ENCODE measurements at regions not wholly inside any gene's neighbourhood (a gene's known extent, or its start where the extent isn't known, plus 50 kb on each side); places are given as distances from the start of the nearest gene placed in this dataset.

DNA sequence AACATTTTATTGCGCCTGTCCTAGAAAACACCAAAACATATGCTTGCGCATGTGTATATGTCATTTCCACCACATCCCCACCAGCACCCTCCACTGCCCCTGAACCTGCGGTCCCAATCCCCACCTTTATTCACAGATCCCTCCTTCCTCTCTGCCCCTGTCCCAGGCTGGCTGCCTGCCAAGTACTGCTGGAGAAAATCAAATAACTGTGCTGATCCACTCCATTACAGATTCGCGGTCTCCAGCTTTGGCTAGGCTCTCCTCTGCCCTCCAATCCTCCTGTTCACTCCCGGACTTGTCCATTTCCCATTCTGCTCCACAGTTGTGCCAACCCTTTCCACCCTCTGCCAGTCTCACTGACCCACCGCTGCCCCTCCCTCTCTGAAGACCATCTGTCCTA lies 59.3 kb upstream of the GJB5 start:
- H3K27ac ChIP-seq (ENCODE audit: low read length) = no peak overlapping the region
- no peaks in the 10 kb centered on the region for H3K79me2 ChIP-seq (ENCODE audit: low read length)
- H3K4me3 ChIP-seq (ENCODE audit: low read length) = no peak overlapping the region
- no peak overlapping the region for H3K9ac ChIP-seq (ENCODE audit: low read length)
- H3K27me3 ChIP-seq (ENCODE audit: low read depth, low read length) = 0 out of 2 replicates have a peak, but pooled peaks cover 6% of the 10 kb centered on the region
- H3K9me3 ChIP-seq (ENCODE audit: insufficient read depth, low read length) = no peaks in the 10 kb centered on the region
- H2AFZ ChIP-seq (ENCODE audit: low read depth, low read length) = no peak overlapping the region
- TF ChIP-seq EZH2phosphoT487 (IDR thresholded peaks at IDR 0.05; ENCODE audit: low read depth) (no peak), CTCF (IDR thresholded peaks at IDR 0.05; ENCODE audit: low read depth, low read length) (no peak)
- no peaks in the 10 kb centered on the region for H3K4me1 ChIP-seq (ENCODE audit: low read length)
- no peaks in the 10 kb centered on the region for H3K36me3 ChIP-seq (replicated peaks; ENCODE audit: low read depth, low read length)
- no peak overlapping the region for H3K4me2 ChIP-seq (ENCODE audit: low read length)
- no peaks in the 10 kb centered on the region for H4K20me1 ChIP-seq (ENCODE audit: insufficient read depth, low read length)

- Histone ChIP-seq H3K4me3 (ENCODE audit: low read length) (no peak overlapping the region), H3K4me1 (ENCODE audit: low read length) (no peaks in the 10 kb centered on the region), H3K79me2 (ENCODE audit: low read length) (no peaks in the 10 kb centered on the region), H3K36me3 (replicated peaks; ENCODE audit: low read depth, low read length) (no peaks in the 10 kb centered on the region), H3K27me3 (ENCODE audit: low read depth, low read length) (0 out of 2 replicates have a peak, but pooled peaks cover 4% of the 10 kb centered on the region), H2AFZ (ENCODE audit: low read depth, low read length) (no peak overlapping the region), H3K27ac (ENCODE audit: low read length) (no peak overlapping the region), H3K4me2 (ENCODE audit: low read length) (no peak overlapping the region), H3K9ac (ENCODE audit: low read length) (no peak overlapping the region), H4K20me1 (ENCODE audit: insufficient read depth, low read length) (no peaks in the 10 kb centered on the region), H3K9me3 (ENCODE audit: insufficient read depth, low read length) (no peaks in the 10 kb centered on the region)
- no peak for TF ChIP-seq CTCF (IDR thresholded peaks at IDR 0.05; ENCODE audit: low read depth, low read length)
- TF ChIP-seq EZH2phosphoT487 (IDR thresholded peaks at IDR 0.05; ENCODE audit: low read depth) = no peak
Measured at GRCh38 chr1:34696230-34696629, 58.6 kb upstream of the GJB5 start.

DNA sequence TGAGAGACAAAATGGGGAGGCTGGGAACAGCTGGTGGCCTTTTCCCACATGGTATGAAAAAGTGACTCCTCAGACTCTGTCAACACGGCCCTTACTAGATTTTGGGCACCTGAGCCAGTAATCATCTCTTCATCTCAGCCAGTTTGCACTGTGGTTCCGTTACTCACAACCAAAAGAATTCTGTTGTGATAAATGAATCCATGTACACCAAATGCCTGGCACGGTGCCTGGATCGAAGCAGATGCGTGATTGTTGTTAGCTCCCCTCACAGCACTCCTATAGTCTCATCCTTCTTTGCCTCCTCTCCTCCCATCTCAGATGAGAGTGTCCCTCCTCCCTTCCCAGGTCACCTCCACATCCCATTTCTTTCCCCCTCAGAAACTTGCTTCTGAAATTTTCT lies 57.9 kb upstream of the GJB5 start:
- no peaks in the 10 kb centered on the region for H4K20me1 ChIP-seq (ENCODE audit: insufficient read depth, low read length)
- no peak overlapping the region for H3K27ac ChIP-seq (ENCODE audit: low read length)
- TF ChIP-seq CTCF (IDR thresholded peaks at IDR 0.05; ENCODE audit: low read depth, low read length) (no peak), EZH2phosphoT487 (IDR thresholded peaks at IDR 0.05; ENCODE audit: low read depth) (no peak)
- no peak overlapping the region for H3K9ac ChIP-seq (ENCODE audit: low read length)
- no peak overlapping the region for H3K4me2 ChIP-seq (ENCODE audit: low read length)
- H2AFZ ChIP-seq (ENCODE audit: low read depth, low read length) = no peak overlapping the region
- no peaks in the 10 kb centered on the region for H3K36me3 ChIP-seq (replicated peaks; ENCODE audit: low read depth, low read length)
- 0 out of 2 replicates have a peak, but pooled peaks cover 4% of the 10 kb centered on the region for H3K27me3 ChIP-seq (ENCODE audit: low read depth, low read length)
- H3K79me2 ChIP-seq (ENCODE audit: low read length) = no peaks in the 10 kb centered on the region
- no peaks in the 10 kb centered on the region for H3K9me3 ChIP-seq (ENCODE audit: insufficient read depth, low read length)
- no peaks in the 10 kb centered on the region for H3K4me1 ChIP-seq (ENCODE audit: low read length)
- no peak overlapping the region for H3K4me3 ChIP-seq (ENCODE audit: low read length)

GRCh38 chr1:34697818-34698217 lies 57.0 kb upstream of the GJB5 start:
- Histone ChIP-seq H3K36me3 (replicated peaks; ENCODE audit: low read depth, low read length) (no peaks in the 10 kb centered on the region), H3K79me2 (ENCODE audit: low read length) (no peaks in the 10 kb centered on the region), H3K27me3 (ENCODE audit: low read depth, low read length) (no peaks in the 10 kb centered on the region), H3K9me3 (ENCODE audit: insufficient read depth, low read length) (no peaks in the 10 kb centered on the region), H3K4me3 (ENCODE audit: low read length) (no peak overlapping the region), H3K9ac (ENCODE audit: low read length) (no peak overlapping the region), H3K4me2 (ENCODE audit: low read length) (no peak overlapping the region), H3K4me1 (ENCODE audit: low read length) (no peaks in the 10 kb centered on the region), H3K27ac (ENCODE audit: low read length) (no peak overlapping the region), H4K20me1 (ENCODE audit: insufficient read depth, low read length) (no peaks in the 10 kb centered on the region), H2AFZ (ENCODE audit: low read depth, low read length) (no peak overlapping the region)
- TF ChIP-seq CTCF (IDR thresholded peaks at IDR 0.05; ENCODE audit: low read depth, low read length) (no peak), EZH2phosphoT487 (IDR thresholded peaks at IDR 0.05; ENCODE audit: low read depth) (no peak)

Measured in OCI-LY3 (cell line).